K562 (cell line): ENCODE measurements at regions not wholly inside any gene's neighbourhood (a gene's known extent, or its start where the extent isn't known, plus 50 kb on each side); places are given as distances from the start of the nearest gene placed in this dataset.

ENCODE experiments used
- ATAC-seq: fragments of 200-7000 bp; cut with Tn5 transposase; 3 replicates; pipeline ENCODE4 v1.9.1; 2020; ENCODE audit warnings: moderate library complexity
- BruUV-seq: library from RNA; stranded (reverse); fragments of 400-500 nt; replicated peaks from 2 replicates; lab custom pipeline; 2021; lab: Mats Ljungman, UMichigan
- CTCF ChIA-PET: fragments of 300-600 bp; formaldehyde crosslinking; extraction: SDS; loops from one replicate; lab custom pipeline; 2021; ENCODE audit warnings: low intra/inter-chr PET ratio; lab: Yijun Ruan, JAX
- POLR2A ChIA-PET: fragments of 300-600, 350-650 bp; sonication (Branson Sonifier 250); formaldehyde crosslinking; extraction: SDS; loops from one replicate; lab custom pipeline; 2021; ENCODE audit warnings: antibody characterized with exemption, inconsistent platforms; lab: Yijun Ruan, JAX
- DNase-seq, 4 experiments: peaks; one replicate each; pipeline versions ENCODE4 v3.0.0 to v3.0.0-alpha.2; 2011 to 2018; ENCODE audit warnings: low spot score in 3 of 4, mixed read lengths in 3 of 4; ENCODE audit errors: extremely low read depth in 1 of 4
- FAIRE-seq: peaks from 2 replicates; lab custom pipeline; 2011; peaks lifted over from hg19 to GRCh38; lab: Jason Lieb, UNC
- H2AFZ ChIP-seq: 2 replicates; pipeline ENCODE4 v1.6.0; 2011; ENCODE audit warnings: low read depth, low read length, control low read depth, inconsistent platforms
- H3K27ac ChIP-seq: fragments of 200-600 bp; 3 replicates; pipeline ENCODE4 v1.8.0; 2011; ENCODE audit warnings: low read depth, mild to moderate bottlenecking, control low read depth, inconsistent platforms, low read length, moderate library complexity, mixed read lengths; ENCODE audit errors: extremely low read depth
- H3K27me3 ChIP-seq, 2 experiments: fragments of 300-600 bp in 1 of 2; 2 replicates in 1 of 2; 3 replicates in 1 of 2; pipeline versions ENCODE4 v1.6.0 to v1.8.0; 2011; ENCODE audit warnings: inconsistent platforms in 2 of 2, low read length in 2 of 2, mild to moderate bottlenecking in 1 of 2, mixed read lengths in 1 of 2, moderate library complexity in 1 of 2; ENCODE audit not compliant: control insufficient read depth in 2 of 2, insufficient read depth in 2 of 2
- H3K36me3 ChIP-seq: fragments of 300-600 bp; 3 replicates; pipeline ENCODE4 v1.8.0; 2011; ENCODE audit warnings: mild to moderate bottlenecking, low read length, inconsistent platforms; ENCODE audit not compliant: control insufficient read depth, insufficient read depth
- H3K4me1 ChIP-seq, 2 experiments: fragments of 200-600 bp in 1 of 2; replicated peaks in 1 of 2; 2 replicates in 1 of 2; 3 replicates in 1 of 2; pipeline versions ENCODE4 v1.5.1 to v1.8.0; 2011; ENCODE audit warnings: inconsistent platforms in 2 of 2, low read length in 2 of 2, mild to moderate bottlenecking in 1 of 2, mixed read lengths in 1 of 2, moderate library complexity in 1 of 2; ENCODE audit not compliant: control insufficient read depth in 2 of 2, insufficient read depth in 2 of 2
- H3K4me2 ChIP-seq: 2 replicates; pipeline ENCODE4 v1.6.1; 2011; ENCODE audit warnings: low read length, control low read depth, inconsistent platforms, mixed read lengths; ENCODE audit not compliant: insufficient read depth
- H3K4me3 ChIP-seq: fragments of 200-600 bp; sonication (generic), shearing (Covaris generic); 2 replicates; pipeline ENCODE4 v1.5.1; 2016; ENCODE audit warnings: control low read depth, inconsistent platforms
- H3K79me2 ChIP-seq: fragments of 200-600 bp; 3 replicates; pipeline ENCODE4 v1.8.0; 2011; ENCODE audit warnings: low read length, inconsistent platforms; ENCODE audit not compliant: control insufficient read depth, insufficient read depth
- H3K9ac ChIP-seq, 2 experiments: 2 replicates each; pipeline versions ENCODE4 v1.6.0 to v1.6.1; 2011; ENCODE audit warnings: low read depth in 2 of 2, low read length in 2 of 2, control low read depth in 1 of 2, inconsistent platforms in 1 of 2, mild to moderate bottlenecking in 1 of 2, mixed read lengths in 1 of 2; ENCODE audit not compliant: insufficient read depth in 1 of 2
- H3K9me1 ChIP-seq: one replicate; pipeline ENCODE4 v1.6.0; 2011; ENCODE audit warnings: inconsistent platforms, mild to moderate bottlenecking, low read length, moderate library complexity; ENCODE audit not compliant: control insufficient read depth, insufficient read depth
- H3K9me3 ChIP-seq: replicated peaks from 2 replicates; pipeline ENCODE4 v1.5.1; 2011; ENCODE audit warnings: low read depth, low read length, inconsistent platforms; ENCODE audit not compliant: control insufficient read depth, insufficient read depth
- H4K20me1 ChIP-seq: replicated peaks from 2 replicates; pipeline ENCODE4 v1.6.1; 2011; ENCODE audit warnings: low read length, inconsistent platforms, mixed read lengths; ENCODE audit not compliant: control insufficient read depth, insufficient read depth
- ARNT ChIP-seq, 2 experiments: fragments of 450-650 bp; IDR thresholded peaks; 2 replicates each; pipeline ENCODE4 v1.6.1; 2016; ENCODE audit warnings: mild to moderate bottlenecking in 1 of 2
- ASH1L ChIP-seq: fragments of 450-650 bp; IDR thresholded peaks from 2 replicates; pipeline ENCODE4 v1.6.1; 2018; ENCODE audit warnings: borderline replicate concordance, mild to moderate bottlenecking, low read depth; ENCODE audit not compliant: partially characterized antibody
- BRF2 ChIP-seq: IDR thresholded peaks from 3 replicates; pipeline ENCODE4 v1.6.1; 2011; ENCODE audit warnings: borderline replicate concordance, mild to moderate bottlenecking; ENCODE audit not compliant: insufficient read length, insufficient read depth
- GTF2B ChIP-seq: IDR thresholded peaks from 2 replicates; pipeline ENCODE4 v1.6.1; 2011; ENCODE audit not compliant: insufficient read length; ENCODE audit errors: extremely low read depth
- HEY1 ChIP-seq: fragments of 250-450 bp; sonication (Bioruptor Pico); IDR thresholded peaks from 2 replicates; pipeline ENCODE4 v1.5.0; 2020; ENCODE audit warnings: mild to moderate bottlenecking, moderate library complexity, borderline replicate concordance
- MBD2 ChIP-seq: sonication (generic); IDR thresholded peaks from 2 replicates; pipeline ENCODE4 v1.6.1; 2016; ENCODE audit warnings: low read depth, borderline replicate concordance
- PYGO2 ChIP-seq: fragments of 450-650 bp; IDR thresholded peaks from 2 replicates; pipeline ENCODE4 v1.6.1; 2016; ENCODE audit warnings: mild to moderate bottlenecking, missing genetic modification characterization, moderate library complexity, missing compliant biosample characterization
- ZBTB40 ChIP-seq, 2 experiments: fragments of 450-650 bp in 1 of 2; sonication (generic) in 1 of 2; formaldehyde crosslinking in 1 of 2; IDR thresholded peaks; 2 replicates each; pipeline versions ENCODE4 v1.7.1 to v1.9.0; 2016 to 2022; ENCODE audit warnings: inconsistent platforms in 1 of 2, mild to moderate bottlenecking in 1 of 2, missing genetic modification reagents in 1 of 2
- ZNF311 ChIP-seq: fragments of 250-450 bp; sonication (Bioruptor Pico); IDR thresholded peaks from 2 replicates; pipeline ENCODE4 v1.4.0; 2020; ENCODE audit warnings: mild to moderate bottlenecking, moderate library complexity
- ZNF41 ChIP-seq: fragments of 250-450 bp; sonication (Bioruptor Pico); conservative IDR thresholded peaks from 2 replicates; pipeline ENCODE4 v1.4.0; 2020; ENCODE audit warnings: mild to moderate bottlenecking
- ZSCAN32 ChIP-seq: fragments of 450-650 bp; formaldehyde crosslinking; IDR thresholded peaks from 2 replicates; pipeline ENCODE4 v1.4.0; 2020; ENCODE audit warnings: mild to moderate bottlenecking, moderate library complexity
- WGBS: fragments of 100-300 bp; shearing (Covaris generic); methylation state at CpG from one replicate; pipeline ENCODE4 v1.1.6; 2016; ENCODE audit warnings: low coverage, mixed read lengths; ENCODE audit not compliant: insufficient coverage; ENCODE audit errors: missing lambda C conversion rate; 5-methylcytosine and 5-hydroxymethylcytosine counted together
- in situ Hi-C: fragments of 300-500 bp; cut with MboI; formaldehyde crosslinking; loops from 4 replicates; pipeline ENCODE4 v1.15.0; 2018; ENCODE audit warnings: inconsistent platforms, mixed read lengths
- intact Hi-C: fragments of 100-400 bp; cut with micrococcal nuclease; formaldehyde crosslinking; loops from 2 replicates; pipeline ENCODE4 v1.14.2; 2022

- POLR2A ChIA-PET: no interaction called here
- intact Hi-C loops: no loop called here
- peaks cover 4% of the 10 kb centered on the region; the same call in 1 of the 2 replicates for H4K20me1 ChIP-seq
- no peaks in the 10 kb centered on the region for H3K9me1 ChIP-seq
- H3K4me1 ChIP-seq: no peaks in the 10 kb centered on the region
- DNase-seq (no peak), ATAC-seq (no peak), FAIRE-seq (no peak)
- no peak overlapping the region for H2AFZ ChIP-seq
- no peaks in the 10 kb centered on the region for H3K36me3 ChIP-seq
- in situ Hi-C loops: no loop called here
- no TSS peak for BruUV-seq
- H3K79me2 ChIP-seq: no peaks in the 10 kb centered on the region
- no peak overlapping the region for H3K27ac ChIP-seq
- H3K9me3 ChIP-seq: no peaks in the 10 kb centered on the region
- under 1% methylated on average over 15 of the region's 15 CpGs for WGBS
- H3K27me3 ChIP-seq: peaks cover 0 to 21% of the 10 kb centered on the region in 2 experiments; a peak in 3 of 5 replicates
- H3K9ac ChIP-seq: no peak overlapping the region
- H3K4me2 ChIP-seq: no peak overlapping the region
- no peak overlapping the region for H3K4me3 ChIP-seq
- CTCF ChIA-PET: no interaction called here
- TF ChIP-seq HEY1 (CRISPR knock-in tag) (no peak), ASH1L (no peak), PYGO2 (tag) (no peak), GTF2B (no peak), ZBTB40 (IDR thresholded peaks at IDR 0.05) (no peak), ZBTB40 (CRISPR knock-in tag; IDR thresholded peaks at IDR 0.05) (no peak), BRF2 (no peak), MBD2 (no peak), ZNF311 (CRISPR knock-in tag) (no peak), ARNT (IDR thresholded peaks at IDR 0.05) (no peak), ZNF41 (CRISPR knock-in tag) (no peak), ZSCAN32 (no peak)
Observed at GRCh38 chr11:45583981-45584566, 81.3 kb downstream of the CHST1 start.
